DOHH2 (cell line): ENCODE measurements at regions not wholly inside any gene's neighbourhood (a gene's known extent, or its start where the extent isn't known, plus 50 kb on each side); places are given as distances from the start of the nearest gene placed in this dataset.

Experiments used
- EZH2phosphoT487 ChIP-seq: fragments of 200-600 bp; sonication (generic); IDR thresholded peaks from 2 replicates; pipeline ENCODE4 v1.6.1; 2017; ENCODE audit warnings: borderline replicate concordance, mild to moderate bottlenecking, antibody characterized with exemption, low read length, moderate library complexity, mixed read lengths
- TF ChIP-seq, protein P1 (sequence below): fragments of 200-600 bp; sonication (generic); IDR thresholded peaks from one replicate; pipeline ENCODE4 v1.5.1; 2014; ENCODE audit warnings: antibody characterized with exemption, mild to moderate bottlenecking, low read depth, low read length; ENCODE audit not compliant: poor library complexity, severe bottlenecking

DNA sequence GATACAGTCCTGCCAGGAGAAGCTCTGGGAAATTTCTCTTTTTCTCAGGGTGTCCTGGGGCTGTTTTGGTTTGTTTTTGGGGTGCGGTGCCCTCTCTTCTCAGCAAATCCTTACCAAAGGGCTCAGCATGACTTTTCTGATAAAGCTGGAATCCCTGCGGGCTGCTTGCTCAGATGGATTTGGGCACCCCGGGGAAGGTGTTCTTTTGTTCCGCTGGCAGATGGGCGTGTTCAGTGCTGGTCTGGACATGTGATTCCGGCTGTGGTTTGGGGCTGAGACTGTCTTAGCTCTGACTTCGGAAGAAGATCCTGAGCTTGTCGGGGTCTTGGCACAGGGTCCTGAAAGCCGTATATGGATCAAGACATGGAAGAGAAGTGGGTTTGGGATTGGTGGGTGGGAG is 134.2 kb upstream of the SPRED2 start:
- TF ChIP-seq, protein P1, sequence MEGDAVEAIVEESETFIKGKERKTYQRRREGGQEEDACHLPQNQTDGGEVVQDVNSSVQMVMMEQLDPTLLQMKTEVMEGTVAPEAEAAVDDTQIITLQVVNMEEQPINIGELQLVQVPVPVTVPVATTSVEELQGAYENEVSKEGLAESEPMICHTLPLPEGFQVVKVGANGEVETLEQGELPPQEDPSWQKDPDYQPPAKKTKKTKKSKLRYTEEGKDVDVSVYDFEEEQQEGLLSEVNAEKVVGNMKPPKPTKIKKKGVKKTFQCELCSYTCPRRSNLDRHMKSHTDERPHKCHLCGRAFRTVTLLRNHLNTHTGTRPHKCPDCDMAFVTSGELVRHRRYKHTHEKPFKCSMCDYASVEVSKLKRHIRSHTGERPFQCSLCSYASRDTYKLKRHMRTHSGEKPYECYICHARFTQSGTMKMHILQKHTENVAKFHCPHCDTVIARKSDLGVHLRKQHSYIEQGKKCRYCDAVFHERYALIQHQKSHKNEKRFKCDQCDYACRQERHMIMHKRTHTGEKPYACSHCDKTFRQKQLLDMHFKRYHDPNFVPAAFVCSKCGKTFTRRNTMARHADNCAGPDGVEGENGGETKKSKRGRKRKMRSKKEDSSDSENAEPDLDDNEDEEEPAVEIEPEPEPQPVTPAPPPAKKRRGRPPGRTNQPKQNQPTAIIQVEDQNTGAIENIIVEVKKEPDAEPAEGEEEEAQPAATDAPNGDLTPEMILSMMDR = no peak
- TF ChIP-seq EZH2phosphoT487 = no peak
